ENCODE measurements at regions not wholly inside any gene's neighbourhood (a gene's known extent, or its start where the extent isn't known, plus 50 kb on each side); places are given as distances from the start of the nearest gene placed in this dataset.
"Not testable (repeated sequence)": the region's sequence is repeated elsewhere in the genome, so short reads cannot be mapped to it uniquely, and the experiment has no call there.

- no peaks in the 10 kb centered on the region for H3K27me3 ChIP-seq (ENCODE audit: control insufficient read depth, insufficient read depth, low read length)
- no peak overlapping the region for H3K27ac ChIP-seq (ENCODE audit: low read depth, low read length)
- no peaks in the 10 kb centered on the region for H3K4me1 ChIP-seq (ENCODE audit: control insufficient read depth, insufficient read depth, low read length)
- H3K9ac ChIP-seq (ENCODE audit: low read depth, low read length): no peak overlapping the region
- H3K9me3 ChIP-seq (ENCODE audit: control insufficient read depth, insufficient read depth, low read length): no peaks in the 10 kb centered on the region
- no peaks in the 10 kb centered on the region for H3K36me3 ChIP-seq (ENCODE audit: control insufficient read depth, insufficient read depth, low read length)
- no peak overlapping the region for H3K4me3 ChIP-seq (ENCODE audit: low read depth, low read length)
Observed at GRCh38 chr5:23412515-23412914, 94.9 kb upstream of the PRDM9 start.

- no peaks in the 10 kb centered on the region for H3K36me3 ChIP-seq (ENCODE audit: control insufficient read depth, insufficient read depth, low read length)
- H3K9ac ChIP-seq (ENCODE audit: low read depth, low read length): no peak overlapping the region
- no peaks in the 10 kb centered on the region for H3K4me1 ChIP-seq (ENCODE audit: control insufficient read depth, insufficient read depth, low read length)
- no peaks in the 10 kb centered on the region for H3K27me3 ChIP-seq (ENCODE audit: control insufficient read depth, insufficient read depth, low read length)
- no peak overlapping the region for H3K27ac ChIP-seq (ENCODE audit: low read depth, low read length)
- no peak overlapping the region for H3K4me3 ChIP-seq (ENCODE audit: low read depth, low read length)
- H3K9me3 ChIP-seq (ENCODE audit: control insufficient read depth, insufficient read depth, low read length): no peaks in the 10 kb centered on the region
Observed at GRCh38 chr5:23411994-23412393, 95.4 kb upstream of the PRDM9 start.

GRCh38 chr5:23411200-23411599 lies 96.2 kb upstream of the PRDM9 start:
- no peaks in the 10 kb centered on the region for H3K4me1 ChIP-seq (ENCODE audit: control insufficient read depth, insufficient read depth, low read length)
- H3K27me3 ChIP-seq (ENCODE audit: control insufficient read depth, insufficient read depth, low read length): no peaks in the 10 kb centered on the region
- H3K4me3 ChIP-seq (ENCODE audit: low read depth, low read length): no peak overlapping the region
- no peak overlapping the region for H3K9ac ChIP-seq (ENCODE audit: low read depth, low read length)
- no peak overlapping the region for H3K27ac ChIP-seq (ENCODE audit: low read depth, low read length)
- no peaks in the 10 kb centered on the region for H3K9me3 ChIP-seq (ENCODE audit: control insufficient read depth, insufficient read depth, low read length)
- no peaks in the 10 kb centered on the region for H3K36me3 ChIP-seq (ENCODE audit: control insufficient read depth, insufficient read depth, low read length)

GRCh38 chr5:23410775-23411174 lies 96.6 kb upstream of the PRDM9 start:
- not testable (repeated sequence) for H3K27ac ChIP-seq (ENCODE audit: low read depth, low read length)

GRCh38 chr5:23405316-23406068 lies 101.9 kb upstream of the PRDM9 start:
- Histone ChIP-seq H3K4me1 (ENCODE audit: control insufficient read depth, insufficient read depth, low read length) (no peaks in the 10 kb centered on the region), H3K36me3 (ENCODE audit: control insufficient read depth, insufficient read depth, low read length) (no peaks in the 10 kb centered on the region), H3K9ac (ENCODE audit: low read depth, low read length) (no peak overlapping the region), H3K9me3 (ENCODE audit: control insufficient read depth, insufficient read depth, low read length) (no peaks in the 10 kb centered on the region), H3K27me3 (ENCODE audit: control insufficient read depth, insufficient read depth, low read length) (no peaks in the 10 kb centered on the region), H3K4me3 (ENCODE audit: low read depth, low read length) (no peak overlapping the region), H3K27ac (ENCODE audit: low read depth, low read length) (no peak overlapping the region)

More at GRCh38 chr5:23410775-23411174, 96.6 kb upstream of the PRDM9 start:
- not testable (repeated sequence) for H3K4me3 ChIP-seq (ENCODE audit: low read depth, low read length); H3K27me3 ChIP-seq (ENCODE audit: control insufficient read depth, insufficient read depth, low read length); H3K36me3 ChIP-seq (ENCODE audit: control insufficient read depth, insufficient read depth, low read length); H3K4me1 ChIP-seq (ENCODE audit: control insufficient read depth, insufficient read depth, low read length); H3K9me3 ChIP-seq (ENCODE audit: control insufficient read depth, insufficient read depth, low read length); H3K9ac ChIP-seq (ENCODE audit: low read depth, low read length)

- Histone ChIP-seq H3K36me3 (ENCODE audit: control insufficient read depth, insufficient read depth, low read length) (no peaks in the 10 kb centered on the region), H3K9ac (ENCODE audit: low read depth, low read length) (no peak overlapping the region), H3K4me1 (ENCODE audit: control insufficient read depth, insufficient read depth, low read length) (no peaks in the 10 kb centered on the region), H3K27ac (ENCODE audit: low read depth, low read length) (no peak overlapping the region), H3K27me3 (ENCODE audit: control insufficient read depth, insufficient read depth, low read length) (no peaks in the 10 kb centered on the region), H3K9me3 (ENCODE audit: control insufficient read depth, insufficient read depth, low read length) (no peaks in the 10 kb centered on the region; the same call in 1 of the 2 replicates), H3K4me3 (ENCODE audit: low read depth, low read length) (no peak overlapping the region)
Observed at GRCh38 chr5:23402585-23402984, 104.8 kb upstream of the PRDM9 start.

- Histone ChIP-seq H3K27ac (ENCODE audit: low read depth, low read length) (no peak overlapping the region), H3K4me1 (ENCODE audit: control insufficient read depth, insufficient read depth, low read length) (no peaks in the 10 kb centered on the region), H3K27me3 (ENCODE audit: control insufficient read depth, insufficient read depth, low read length) (no peaks in the 10 kb centered on the region), H3K9me3 (ENCODE audit: control insufficient read depth, insufficient read depth, low read length) (no peaks in the 10 kb centered on the region; the same call in 1 of the 2 replicates), H3K9ac (ENCODE audit: low read depth, low read length) (no peak overlapping the region), H3K36me3 (ENCODE audit: control insufficient read depth, insufficient read depth, low read length) (no peaks in the 10 kb centered on the region), H3K4me3 (ENCODE audit: low read depth, low read length) (no peak overlapping the region)
Observed at GRCh38 chr5:23400951-23401350, 106.5 kb upstream of the PRDM9 start.

GRCh38 chr5:23396346-23396745 lies 111.1 kb upstream of the PRDM9 start:
- peaks cover 8% of the 10 kb centered on the region for H3K9me3 ChIP-seq (ENCODE audit: control insufficient read depth, insufficient read depth, low read length)
- H3K4me3 ChIP-seq (ENCODE audit: low read depth, low read length): no peak overlapping the region
- no peaks in the 10 kb centered on the region for H3K4me1 ChIP-seq (ENCODE audit: control insufficient read depth, insufficient read depth, low read length)
- H3K9ac ChIP-seq (ENCODE audit: low read depth, low read length): no peak overlapping the region
- H3K36me3 ChIP-seq (ENCODE audit: control insufficient read depth, insufficient read depth, low read length): no peaks in the 10 kb centered on the region
- no peak overlapping the region for H3K27ac ChIP-seq (ENCODE audit: low read depth, low read length)
- no peaks in the 10 kb centered on the region for H3K27me3 ChIP-seq (ENCODE audit: control insufficient read depth, insufficient read depth, low read length)

- H3K4me1 ChIP-seq (ENCODE audit: control insufficient read depth, insufficient read depth, low read length): peaks cover 17% of the 10 kb centered on the region
- H3K9me3 ChIP-seq (ENCODE audit: control insufficient read depth, insufficient read depth, low read length): peaks cover 5% of the 10 kb centered on the region
- H3K27ac ChIP-seq (ENCODE audit: low read depth, low read length): no peak overlapping the region
- no peaks in the 10 kb centered on the region for H3K27me3 ChIP-seq (ENCODE audit: control insufficient read depth, insufficient read depth, low read length)
- no peak overlapping the region for H3K9ac ChIP-seq (ENCODE audit: low read depth, low read length)
- H3K36me3 ChIP-seq (ENCODE audit: control insufficient read depth, insufficient read depth, low read length): no peaks in the 10 kb centered on the region
- no peak overlapping the region for H3K4me3 ChIP-seq (ENCODE audit: low read depth, low read length)
Observed at GRCh38 chr5:23389291-23390101, 117.9 kb upstream of the PRDM9 start.

GRCh38 chr5:23385036-23385435 lies 122.4 kb upstream of the PRDM9 start:
- H3K9ac ChIP-seq (ENCODE audit: low read depth, low read length): no peak overlapping the region
- H3K27ac ChIP-seq (ENCODE audit: low read depth, low read length): no peak overlapping the region
- H3K27me3 ChIP-seq (ENCODE audit: control insufficient read depth, insufficient read depth, low read length): no peaks in the 10 kb centered on the region
- H3K4me3 ChIP-seq (ENCODE audit: low read depth, low read length): no peak overlapping the region
- H3K36me3 ChIP-seq (ENCODE audit: control insufficient read depth, insufficient read depth, low read length): no peaks in the 10 kb centered on the region
- H3K4me1 ChIP-seq (ENCODE audit: control insufficient read depth, insufficient read depth, low read length): peaks cover 28% of the 10 kb centered on the region
- H3K9me3 ChIP-seq (ENCODE audit: control insufficient read depth, insufficient read depth, low read length): no peaks in the 10 kb centered on the region

- no peak overlapping the region for H3K4me3 ChIP-seq (ENCODE audit: low read depth, low read length)
- H3K27ac ChIP-seq (ENCODE audit: low read depth, low read length): no peak overlapping the region
- no peak overlapping the region for H3K9ac ChIP-seq (ENCODE audit: low read depth, low read length)
- no peaks in the 10 kb centered on the region for H3K9me3 ChIP-seq (ENCODE audit: control insufficient read depth, insufficient read depth, low read length)
- no peaks in the 10 kb centered on the region for H3K36me3 ChIP-seq (ENCODE audit: control insufficient read depth, insufficient read depth, low read length)
- H3K27me3 ChIP-seq (ENCODE audit: control insufficient read depth, insufficient read depth, low read length): no peaks in the 10 kb centered on the region
- 0 out of 2 replicates have a peak, but pooled peaks cover 3% of the 10 kb centered on the region for H3K4me1 ChIP-seq (ENCODE audit: control insufficient read depth, insufficient read depth, low read length)
Observed at GRCh38 chr5:23372177-23372576, 135.2 kb upstream of the PRDM9 start.

All from HUES48 (cell line).